ENCODE measurements at regions not wholly inside any gene's neighbourhood (a gene's known extent, or its start where the extent isn't known, plus 50 kb on each side); places are given as distances from the start of the nearest gene placed in this dataset.

GRCh38 chr15:94535298-94536048 is 304.1 kb downstream of the MCTP2 start:
- H3K4me1 Mint-ChIP-seq (ENCODE audit: low read depth), result no peaks in the 10 kb centered on the region
- ATAC-seq (no peak), DNase-seq (no peak)
- ChIA-PET CTCF (no interaction called here), POLR2A (no interaction called here)
- peaks cover 22% of the 10 kb centered on the region for H3K27me3 Mint-ChIP-seq
- intact Hi-C loops (cut with micrococcal nuclease), result no loop called here
- no peak for TF ChIP-seq CTCF (IDR thresholded peaks at IDR 0.05)
- H3K27ac Mint-ChIP-seq, result no peak overlapping the region
- no peak overlapping the region for H3K4me3 Mint-ChIP-seq
- no peaks in the 10 kb centered on the region for H3K36me3 Mint-ChIP-seq (ENCODE audit: low read depth)
- H3K9me3 Mint-ChIP-seq, result no peaks in the 10 kb centered on the region

GRCh38 chr15:94536549-94536948 is 305.2 kb downstream of the MCTP2 start:
- H3K36me3 Mint-ChIP-seq (ENCODE audit: low read depth), result no peaks in the 10 kb centered on the region
- CTCF ChIA-PET, result no interaction called here
- no peak for DNase-seq
- peaks cover 21% of the 10 kb centered on the region for H3K27me3 Mint-ChIP-seq
- H3K4me3 Mint-ChIP-seq, result no peak overlapping the region
- H3K4me1 Mint-ChIP-seq (ENCODE audit: low read depth), result no peaks in the 10 kb centered on the region
- no peak for ATAC-seq
- no peak for TF ChIP-seq CTCF (IDR thresholded peaks at IDR 0.05)
- H3K9me3 Mint-ChIP-seq, result no peaks in the 10 kb centered on the region
- intact Hi-C loops (cut with micrococcal nuclease), result no loop called here
- POLR2A ChIA-PET, result interaction anchor here (0.7 kb wide), 1 partner anchor 285 kb away, joined by 3 read pairs; no protein-coding TSS in a partner anchor
- H3K27ac Mint-ChIP-seq, result no peak overlapping the region

DNA sequence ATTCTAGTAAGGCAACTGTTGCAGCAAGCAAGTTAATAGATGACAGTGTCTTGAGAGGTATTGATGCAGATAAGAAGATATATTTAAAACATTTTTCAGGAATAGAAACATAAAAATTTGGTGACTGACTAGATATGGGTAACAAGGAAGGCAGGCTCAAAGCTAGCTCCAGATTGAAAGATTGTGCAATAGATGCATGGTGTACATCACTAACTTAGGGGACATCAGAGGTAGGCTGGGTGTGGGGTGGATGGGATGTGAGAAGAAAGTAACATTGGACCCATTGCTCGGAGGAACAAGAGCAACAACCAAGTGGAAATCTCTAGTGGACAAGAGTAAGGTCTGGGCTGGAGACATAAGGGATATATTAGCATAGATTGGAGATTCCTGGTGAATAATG is 306.9 kb downstream of the MCTP2 start:
- TF ChIP-seq CTCF (IDR thresholded peaks at IDR 0.05), result no peak
- Mint-ChIP-seq H3K9me3 (no peaks in the 10 kb centered on the region), H3K4me3 (no peak overlapping the region), H3K4me1 (ENCODE audit: low read depth) (no peaks in the 10 kb centered on the region), H3K27me3 (peaks cover 18% of the 10 kb centered on the region), H3K36me3 (ENCODE audit: low read depth) (no peaks in the 10 kb centered on the region), H3K27ac (no peak overlapping the region)
- intact Hi-C loops (cut with micrococcal nuclease), result no loop called here
- ChIA-PET POLR2A (no interaction called here), CTCF (interaction anchor here (1.1 kb wide), 1 partner anchor 9 kb away, joined by 3 read pairs; no protein-coding TSS in a partner anchor)
- no peak for ATAC-seq
- DNase-seq, result no peak

GRCh38 chr15:94542391-94542790 is 311.0 kb downstream of the MCTP2 start:
- DNase-seq, result no peak
- Mint-ChIP-seq H3K27ac (no peak overlapping the region), H3K9me3 (no peaks in the 10 kb centered on the region), H3K36me3 (ENCODE audit: low read depth) (no peaks in the 10 kb centered on the region), H3K27me3 (peaks cover 13% of the 10 kb centered on the region), H3K4me3 (no peak overlapping the region), H3K4me1 (ENCODE audit: low read depth) (no peaks in the 10 kb centered on the region)
- POLR2A ChIA-PET, result no interaction called here
- no peak for TF ChIP-seq CTCF (IDR thresholded peaks at IDR 0.05)
- no peak for ATAC-seq
- intact Hi-C loops (cut with micrococcal nuclease), result no loop called here
- CTCF ChIA-PET, result no interaction called here

DNA sequence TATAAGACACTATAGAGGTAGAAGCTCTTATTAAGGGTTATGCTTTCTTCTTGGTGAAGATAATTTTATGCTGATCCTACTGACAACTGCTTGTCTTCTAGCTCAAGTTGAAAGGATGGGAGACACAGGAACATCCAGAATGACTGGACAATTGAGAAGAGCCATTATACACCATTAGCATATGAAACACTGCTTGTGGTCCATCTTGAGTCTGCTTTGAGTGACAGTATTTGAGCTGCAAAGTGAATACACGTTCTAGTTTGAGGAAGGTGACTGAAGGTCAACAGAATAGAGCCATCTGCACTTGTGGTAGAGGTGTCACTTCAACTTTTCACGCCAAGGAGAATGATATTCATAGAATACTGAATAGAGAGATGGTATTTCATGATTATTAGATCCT is 315.4 kb downstream of the MCTP2 start:
- intact Hi-C loops (cut with micrococcal nuclease), result no loop called here
- ChIA-PET CTCF (interaction anchor here (1.2 to 1.8 kb wide), 2 partner anchors 8 to 21 kb away, joined by 3 to 6 read pairs; no protein-coding TSS in a partner anchor), POLR2A (no interaction called here)
- Mint-ChIP-seq H3K4me1 (ENCODE audit: low read depth) (no peaks in the 10 kb centered on the region), H3K9me3 (no peaks in the 10 kb centered on the region), H3K27me3 (peaks cover 6% of the 10 kb centered on the region), H3K36me3 (ENCODE audit: low read depth) (no peaks in the 10 kb centered on the region), H3K4me3 (no peak overlapping the region), H3K27ac (no peak overlapping the region)
- no peak for DNase-seq
- no peak for ATAC-seq
- no peak for TF ChIP-seq CTCF (IDR thresholded peaks at IDR 0.05)

All from activated CD8-positive, alpha-beta T cell treated with anti-CD3 and anti-CD28 coated beads for 36 hours (primary cell).